ENCODE measurements at regions not wholly inside any gene's neighbourhood (a gene's known extent, or its start where the extent isn't known, plus 50 kb on each side); places are given as distances from the start of the nearest gene placed in this dataset.

- TF ChIP-seq CTCF (IDR thresholded peaks at IDR 0.05) (no peak), POLR2A (IDR thresholded peaks at IDR 0.05) (no peak)
Observed at GRCh38 chr12:25417071-25417470, 136.0 kb downstream of the LMNTD1 start.
